ENCODE measurements at regions not wholly inside any gene's neighbourhood (a gene's known extent, or its start where the extent isn't known, plus 50 kb on each side); places are given as distances from the start of the nearest gene placed in this dataset.

DNA sequence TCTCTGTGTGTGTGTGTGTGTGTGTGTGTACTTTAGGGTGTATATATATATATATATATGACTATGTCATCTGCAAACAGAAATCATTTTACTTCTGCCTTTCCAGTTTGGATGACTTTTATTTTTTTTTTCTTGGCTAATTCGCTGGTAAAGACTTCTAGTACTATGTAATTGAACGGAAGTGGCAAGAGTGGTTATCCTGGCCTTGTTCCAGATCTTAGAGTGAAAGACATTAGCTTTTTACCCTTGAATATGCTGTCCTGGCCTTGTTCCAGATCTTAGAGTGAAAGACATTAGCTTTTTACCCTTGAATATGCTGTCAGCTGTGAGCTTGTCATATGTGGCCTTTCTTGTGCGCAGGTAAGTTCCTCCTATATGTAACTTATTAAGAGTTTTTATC, 72.7 kb upstream of the MYOCD start:
- TF ChIP-seq EZH2 (IDR thresholded peaks at IDR 0.05) (no peak), POLR2AphosphoS5 (IDR thresholded peaks at IDR 0.05; ENCODE audit: borderline replicate concordance, low read depth, low read length) (no peak)
